ENCODE measurements at regions not wholly inside any gene's neighbourhood (a gene's known extent, or its start where the extent isn't known, plus 50 kb on each side); places are given as distances from the start of the nearest gene placed in this dataset.

GRCh38 chr2:21422050-21422449, 298.3 kb downstream of the TDRD15 start:
- Mint-ChIP-seq H3K9me3 (peaks cover 6% of the 10 kb centered on the region), H3K27ac (no peak overlapping the region), H3K36me3 (no peaks in the 10 kb centered on the region), H3K4me1 (ENCODE audit: unreplicated experiment) (peaks cover 6% of the 10 kb centered on the region), H3K27me3 (peaks cover 9% of the 10 kb centered on the region), H3K4me3 (no peak overlapping the region)
- no peak for DNase-seq (ENCODE audit: extremely low spot score, unreplicated experiment)
- TF ChIP-seq, protein P1, sequence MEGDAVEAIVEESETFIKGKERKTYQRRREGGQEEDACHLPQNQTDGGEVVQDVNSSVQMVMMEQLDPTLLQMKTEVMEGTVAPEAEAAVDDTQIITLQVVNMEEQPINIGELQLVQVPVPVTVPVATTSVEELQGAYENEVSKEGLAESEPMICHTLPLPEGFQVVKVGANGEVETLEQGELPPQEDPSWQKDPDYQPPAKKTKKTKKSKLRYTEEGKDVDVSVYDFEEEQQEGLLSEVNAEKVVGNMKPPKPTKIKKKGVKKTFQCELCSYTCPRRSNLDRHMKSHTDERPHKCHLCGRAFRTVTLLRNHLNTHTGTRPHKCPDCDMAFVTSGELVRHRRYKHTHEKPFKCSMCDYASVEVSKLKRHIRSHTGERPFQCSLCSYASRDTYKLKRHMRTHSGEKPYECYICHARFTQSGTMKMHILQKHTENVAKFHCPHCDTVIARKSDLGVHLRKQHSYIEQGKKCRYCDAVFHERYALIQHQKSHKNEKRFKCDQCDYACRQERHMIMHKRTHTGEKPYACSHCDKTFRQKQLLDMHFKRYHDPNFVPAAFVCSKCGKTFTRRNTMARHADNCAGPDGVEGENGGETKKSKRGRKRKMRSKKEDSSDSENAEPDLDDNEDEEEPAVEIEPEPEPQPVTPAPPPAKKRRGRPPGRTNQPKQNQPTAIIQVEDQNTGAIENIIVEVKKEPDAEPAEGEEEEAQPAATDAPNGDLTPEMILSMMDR (conservative IDR thresholded peaks at IDR 0.05): peak; percentile 67

GRCh38 chr2:21422724-21423522, 299.2 kb downstream of the TDRD15 start:
- Mint-ChIP-seq H3K36me3 (no peaks in the 10 kb centered on the region), H3K4me1 (ENCODE audit: unreplicated experiment) (peaks cover 6% of the 10 kb centered on the region), H3K27ac (no peak overlapping the region), H3K4me3 (no peak overlapping the region), H3K9me3 (peaks cover 6% of the 10 kb centered on the region), H3K27me3 (peaks cover 4% of the 10 kb centered on the region)
- TF ChIP-seq, protein P1 (conservative IDR thresholded peaks at IDR 0.05): no peak
- DNase-seq (ENCODE audit: extremely low spot score, unreplicated experiment): no peak

DNA sequence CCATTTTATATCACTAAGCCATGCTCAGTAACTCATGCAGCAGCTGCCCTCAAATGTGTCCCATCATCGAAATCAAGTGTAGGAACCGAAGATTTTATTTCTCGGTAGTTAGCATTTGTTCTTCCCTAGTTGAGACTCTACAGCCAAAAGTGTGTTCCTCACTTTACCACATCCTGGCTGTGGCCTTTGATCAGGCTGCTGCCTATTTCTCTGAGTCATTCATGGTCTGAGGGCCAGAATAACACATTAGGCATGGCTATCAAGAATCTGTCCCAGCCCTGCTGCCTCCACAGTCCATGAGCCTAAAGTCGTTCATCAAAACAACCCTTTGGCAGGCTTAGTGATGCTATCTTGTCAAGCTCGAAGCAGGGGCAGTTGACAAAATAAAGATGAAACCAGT, 300.1 kb downstream of the TDRD15 start:
- H3K4me1 Mint-ChIP-seq (ENCODE audit: unreplicated experiment): peaks cover 6% of the 10 kb centered on the region
- TF ChIP-seq, protein P1 (conservative IDR thresholded peaks at IDR 0.05): no peak
- no peaks in the 10 kb centered on the region for H3K27me3 Mint-ChIP-seq
- H3K9me3 Mint-ChIP-seq: peaks cover 6% of the 10 kb centered on the region
- no peak overlapping the region for H3K4me3 Mint-ChIP-seq
- no peak for DNase-seq (ENCODE audit: extremely low spot score, unreplicated experiment)
- no peaks in the 10 kb centered on the region for H3K36me3 Mint-ChIP-seq
- no peak overlapping the region for H3K27ac Mint-ChIP-seq

DNA sequence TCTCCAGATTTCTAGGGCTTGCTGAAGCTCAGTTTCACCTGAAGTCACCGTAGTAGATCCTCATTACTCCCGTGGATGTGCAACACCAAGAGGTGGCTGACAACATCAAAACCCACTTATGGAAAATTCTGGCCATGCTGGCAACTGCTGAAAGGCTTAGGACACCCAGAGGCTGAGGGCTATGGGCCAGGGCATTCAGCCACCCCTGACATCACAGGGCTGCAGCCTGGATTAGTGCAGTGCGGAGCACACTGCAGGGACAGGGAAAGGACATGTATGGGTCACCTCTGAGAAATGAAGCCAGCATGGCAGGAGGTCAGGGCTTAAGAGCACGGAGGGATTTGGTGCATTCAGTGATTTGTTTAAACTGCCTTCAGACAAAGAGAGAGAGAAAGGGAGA, 300.6 kb downstream of the TDRD15 start:
- DNase-seq (ENCODE audit: extremely low spot score, unreplicated experiment): no peak
- TF ChIP-seq, protein P1 (conservative IDR thresholded peaks at IDR 0.05): no peak
- Mint-ChIP-seq H3K27ac (no peak overlapping the region), H3K36me3 (no peaks in the 10 kb centered on the region), H3K27me3 (no peaks in the 10 kb centered on the region), H3K4me3 (no peak overlapping the region), H3K4me1 (ENCODE audit: unreplicated experiment) (peaks cover 6% of the 10 kb centered on the region), H3K9me3 (peaks cover 6% of the 10 kb centered on the region)

DNA sequence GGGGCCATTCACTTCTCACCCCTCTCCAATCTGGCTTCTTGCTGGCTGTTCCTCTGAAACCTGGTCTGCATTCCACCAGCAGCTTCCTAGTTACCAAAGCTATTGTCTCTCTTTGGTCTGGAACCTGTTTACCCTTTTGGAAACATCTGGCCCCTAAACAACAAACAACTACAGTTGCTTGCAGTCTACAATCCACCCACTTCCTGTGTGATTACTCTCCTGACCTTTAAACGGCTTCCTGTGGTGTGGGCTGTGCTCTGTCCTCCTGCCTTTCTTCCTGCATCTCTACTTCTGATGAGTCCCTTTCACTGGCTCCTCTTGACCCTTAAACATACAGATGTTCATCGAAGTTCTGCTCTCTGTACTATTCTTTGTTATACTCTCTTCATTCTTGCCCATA, 303.8 kb downstream of the TDRD15 start:
- Mint-ChIP-seq H3K4me3 (no peak overlapping the region), H3K36me3 (no peaks in the 10 kb centered on the region), H3K9me3 (peaks cover 9% of the 10 kb centered on the region), H3K27ac (no peak overlapping the region), H3K4me1 (ENCODE audit: unreplicated experiment) (peaks cover 6% of the 10 kb centered on the region), H3K27me3 (no peaks in the 10 kb centered on the region)
- no peak for DNase-seq (ENCODE audit: extremely low spot score, unreplicated experiment)
- TF ChIP-seq, protein P1 (conservative IDR thresholded peaks at IDR 0.05): no peak
